NCI-H526 (cell line): ENCODE measurements at regions not wholly inside any gene's neighbourhood (a gene's known extent, or its start where the extent isn't known, plus 50 kb on each side); places are given as distances from the start of the nearest gene placed in this dataset.

Source experiments
- DNase-seq, 2 experiments: peaks; one replicate each; lab custom pipeline; 2025; lab: John Stamatoyannopoulos, UW

DNA sequence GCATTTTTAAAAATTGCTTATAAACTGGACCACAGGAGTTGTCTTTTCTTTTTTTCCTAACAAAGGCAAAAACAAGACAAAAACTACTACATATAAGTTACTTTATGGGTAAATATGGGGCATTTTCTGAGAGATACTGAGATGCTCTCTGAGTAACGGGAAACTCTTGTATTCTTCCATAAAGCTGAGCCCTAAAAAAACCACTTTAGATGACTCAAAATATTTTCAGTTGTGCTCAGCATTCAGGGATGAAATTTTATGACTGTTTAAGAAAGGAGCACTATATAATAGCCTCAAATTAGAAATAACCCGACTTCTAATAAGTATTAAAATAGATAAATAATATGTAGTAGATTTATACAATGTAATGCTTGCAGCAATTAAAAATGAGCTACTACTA, 644.5 kb downstream of the KCTD16 start:
- DNase-seq: no peak

- DNase-seq: no peak
Measured at GRCh38 chr5:144812763-144813162, 642.1 kb downstream of the KCTD16 start.

DNA sequence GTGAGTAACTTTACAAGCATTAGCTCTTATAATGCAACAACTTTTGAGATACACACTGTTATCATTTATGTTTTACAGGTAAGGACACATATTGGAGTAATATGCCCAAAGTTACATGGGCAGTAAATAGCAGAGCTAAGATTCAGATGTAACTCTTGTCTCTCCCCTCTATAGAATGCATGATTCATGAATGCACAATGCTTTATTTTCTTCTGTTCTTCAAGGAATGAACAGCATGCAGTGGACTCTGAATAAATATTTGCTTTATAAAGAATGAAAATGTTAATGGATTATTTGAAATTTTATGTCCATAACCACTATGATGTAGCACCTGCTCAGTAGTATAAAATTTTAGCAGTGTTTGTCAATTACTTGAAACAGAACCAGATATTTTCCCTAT, 629.5 kb downstream of the KCTD16 start:
- no peak for DNase-seq

DNA sequence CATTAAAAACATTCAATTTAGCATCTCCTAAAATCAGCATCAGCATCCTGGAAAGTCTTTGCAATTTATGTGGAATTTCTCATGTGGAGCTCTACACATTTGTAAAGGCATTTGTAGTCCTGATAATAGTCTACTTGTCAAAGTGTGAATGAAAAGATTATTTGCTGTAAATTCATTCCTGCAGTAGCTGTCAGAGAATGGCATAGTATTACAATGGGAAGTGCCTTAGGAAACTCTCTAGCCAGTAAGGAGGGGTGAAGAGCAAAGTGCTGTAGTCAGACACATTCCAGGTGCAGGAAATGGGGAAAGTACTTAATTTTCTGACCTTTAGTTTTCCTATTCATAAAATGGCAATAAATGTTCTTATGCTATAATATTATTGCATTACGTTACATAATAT, 627.9 kb downstream of the KCTD16 start:
- no peak for DNase-seq

DNA sequence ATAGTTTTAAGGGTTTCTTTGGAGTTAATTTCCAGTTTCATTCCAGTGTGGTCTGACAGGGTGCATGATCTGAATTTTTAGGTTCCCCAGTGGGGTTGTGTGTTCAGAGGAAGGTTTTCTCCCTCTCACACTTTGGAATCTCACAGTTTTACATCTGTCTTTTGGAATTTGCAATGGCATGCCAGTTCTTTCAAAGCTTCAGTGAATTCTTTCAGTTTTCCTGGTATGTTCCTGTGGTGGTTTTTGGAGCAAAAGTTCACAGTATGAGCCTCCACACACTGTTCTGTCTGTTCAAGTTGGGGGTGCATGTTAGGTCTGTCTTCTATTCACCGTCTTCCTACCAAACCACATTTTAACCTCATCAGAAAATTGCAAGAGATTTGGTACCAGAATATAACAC, 624.2 kb downstream of the KCTD16 start:
- no peak for DNase-seq

GRCh38 chr5:144788556-144788955, 617.9 kb downstream of the KCTD16 start:
- no peak for DNase-seq

DNA sequence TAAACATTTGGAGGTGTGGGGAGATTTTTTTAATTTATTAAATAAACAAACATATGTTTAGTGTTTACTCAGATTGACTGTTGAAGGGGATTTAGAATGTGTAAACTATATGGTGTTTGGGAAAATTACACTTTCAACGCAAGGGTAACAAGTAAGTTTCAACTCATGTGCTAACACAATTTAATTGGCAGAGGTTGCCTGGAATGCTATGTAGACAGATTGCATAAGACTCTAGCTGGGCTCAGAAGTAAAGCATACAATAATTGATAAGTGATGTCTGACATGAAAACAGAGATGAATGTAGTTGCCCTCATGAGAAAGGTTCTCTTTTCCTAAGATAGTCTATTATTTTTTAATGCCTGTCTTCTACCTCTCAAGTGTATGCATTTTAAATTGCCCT, 617.4 kb downstream of the KCTD16 start:
- no peak for DNase-seq

DNA sequence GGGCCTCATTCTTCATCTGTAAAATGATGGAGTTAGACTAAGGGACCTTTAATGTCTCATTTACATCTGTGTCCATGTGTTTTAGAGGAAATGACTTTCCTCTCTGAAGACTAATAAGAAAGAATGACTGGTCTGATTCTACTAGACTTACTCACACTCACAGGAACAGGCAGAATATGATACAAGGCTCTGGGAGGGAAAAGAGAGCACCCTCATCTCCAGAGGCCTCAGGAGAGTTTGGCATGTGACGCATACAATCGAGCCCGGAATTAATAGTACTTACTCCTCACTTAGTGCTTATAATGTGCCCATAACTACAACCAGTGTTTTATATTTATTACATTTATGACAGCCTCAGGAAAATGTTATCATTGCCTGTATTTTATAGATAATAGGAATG, 608.7 kb downstream of the KCTD16 start:
- DNase-seq: no peak

GRCh38 chr5:144778561-144778960, 607.9 kb downstream of the KCTD16 start:
- no peak for DNase-seq

- DNase-seq: no peak
Measured at GRCh38 chr5:144774197-144774596, 603.5 kb downstream of the KCTD16 start.

DNA sequence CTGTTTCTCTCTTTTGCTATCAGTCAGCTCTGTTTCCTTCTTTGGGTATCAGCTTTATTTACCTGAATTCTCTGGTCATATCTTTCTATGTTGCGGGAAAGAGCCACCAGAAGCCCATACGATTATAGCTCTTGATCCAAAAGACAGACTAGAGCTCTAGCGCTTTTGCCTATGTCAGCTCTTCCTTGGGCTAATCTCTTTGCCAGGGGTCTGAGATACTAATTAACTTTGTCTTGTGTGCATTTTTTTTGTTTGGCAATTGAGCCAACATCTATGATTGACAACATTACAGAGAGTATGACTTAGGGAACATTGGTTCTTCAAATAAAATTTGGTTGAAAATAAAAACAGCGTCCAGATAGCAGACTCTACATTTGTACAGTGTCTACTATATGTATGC, 603.0 kb downstream of the KCTD16 start:
- no peak for DNase-seq

DNA sequence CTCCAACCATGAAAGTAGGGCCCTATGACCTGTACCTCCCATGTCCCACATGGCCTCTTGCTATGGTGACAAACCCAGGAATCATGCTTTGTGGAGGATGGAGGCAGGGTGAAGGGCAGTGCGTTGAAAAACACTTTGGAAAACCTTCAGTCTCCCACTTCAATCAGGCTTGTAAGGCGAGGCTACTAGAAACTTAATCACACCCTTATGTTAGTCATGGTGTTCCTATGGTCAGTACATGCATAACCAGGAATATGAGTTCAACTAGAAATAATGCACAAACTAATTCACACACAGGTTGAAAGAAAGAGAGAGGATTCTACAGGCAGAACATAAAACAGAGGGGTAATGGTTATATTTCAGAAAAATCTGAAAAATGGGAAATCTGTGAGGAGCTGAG, 601.1 kb downstream of the KCTD16 start:
- DNase-seq: no peak

DNA sequence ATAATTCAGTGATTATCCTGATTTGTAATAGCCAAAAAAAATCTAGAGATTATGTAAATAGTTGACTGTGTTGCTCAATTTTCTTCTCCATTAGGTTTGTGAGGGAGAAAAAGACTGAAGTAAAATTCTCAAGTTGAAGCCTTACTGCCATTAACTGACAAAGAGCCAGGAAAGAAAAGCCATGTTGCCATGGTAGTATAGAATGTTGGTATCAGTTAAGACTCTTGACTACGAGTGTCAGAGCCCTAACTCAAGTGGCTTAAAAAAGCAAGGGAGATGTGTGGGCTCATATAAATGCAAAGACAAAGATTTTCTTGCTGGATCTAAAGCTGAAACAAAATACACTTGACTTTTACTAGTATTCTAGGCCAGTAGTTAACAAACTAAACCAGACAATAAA, 571.7 kb downstream of the KCTD16 start:
- DNase-seq: no peak

DNA sequence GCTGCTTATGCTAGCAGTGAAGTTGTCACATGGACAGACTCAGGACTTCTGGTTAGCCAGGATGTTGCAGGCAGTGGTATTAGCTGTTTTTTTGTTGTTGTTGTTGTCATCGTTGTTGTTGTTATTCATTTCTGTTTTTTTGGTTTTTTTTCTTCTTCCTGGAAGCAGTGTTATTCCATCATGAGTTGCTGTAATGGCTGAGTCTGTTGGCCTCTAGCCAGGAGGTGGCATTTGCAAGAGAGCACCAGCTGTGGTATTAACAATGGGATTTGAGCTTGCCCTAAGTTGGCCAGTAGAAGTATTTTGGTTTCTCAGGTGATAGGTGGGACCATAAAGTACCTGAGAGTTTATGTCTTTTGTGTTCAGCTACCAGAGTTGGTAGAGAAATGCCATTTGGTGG, 561.1 kb downstream of the KCTD16 start:
- DNase-seq: no peak

GRCh38 chr5:144712090-144712489, 541.4 kb downstream of the KCTD16 start:
- no peak for DNase-seq

DNA sequence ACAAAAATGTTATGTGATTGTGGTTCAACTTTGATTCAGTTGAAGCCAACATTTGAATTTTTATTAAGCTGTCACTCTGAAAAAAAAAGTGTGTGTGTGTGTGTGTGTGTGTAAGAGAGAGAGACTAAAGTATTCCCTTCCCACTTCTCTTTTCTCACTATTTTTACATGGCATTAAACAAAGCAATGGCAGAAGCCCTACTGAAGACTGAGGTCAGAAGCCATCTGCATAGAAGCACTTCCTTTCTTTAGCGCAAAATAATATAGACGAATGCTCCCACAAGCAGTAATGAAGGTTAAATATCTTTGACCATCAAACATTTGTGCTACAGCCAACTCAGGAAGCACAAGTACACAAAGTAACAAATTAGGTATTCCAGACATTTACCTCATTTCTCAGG, 540.5 kb downstream of the KCTD16 start:
- no peak for DNase-seq

GRCh38 chr5:144710637-144711036, 540.0 kb downstream of the KCTD16 start:
- no peak for DNase-seq

DNA sequence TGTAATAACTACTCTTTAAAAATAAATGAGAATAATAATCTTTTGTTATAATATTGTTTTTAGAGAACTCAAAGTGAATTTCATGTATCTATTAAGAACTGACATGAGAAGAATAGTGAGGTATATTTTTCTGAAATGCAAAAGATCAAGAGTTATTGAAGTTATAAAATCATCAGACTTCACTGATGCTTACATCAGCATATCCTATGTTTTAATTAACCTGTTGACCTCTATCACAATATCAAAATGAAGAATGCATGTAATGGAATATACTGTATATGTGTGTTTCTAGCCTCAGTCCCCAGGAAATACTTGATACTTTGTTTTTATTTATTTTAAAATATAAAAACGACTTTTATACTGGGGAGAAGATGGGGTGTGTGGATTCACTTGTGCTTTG, 533.1 kb downstream of the KCTD16 start:
- no peak for DNase-seq

DNA sequence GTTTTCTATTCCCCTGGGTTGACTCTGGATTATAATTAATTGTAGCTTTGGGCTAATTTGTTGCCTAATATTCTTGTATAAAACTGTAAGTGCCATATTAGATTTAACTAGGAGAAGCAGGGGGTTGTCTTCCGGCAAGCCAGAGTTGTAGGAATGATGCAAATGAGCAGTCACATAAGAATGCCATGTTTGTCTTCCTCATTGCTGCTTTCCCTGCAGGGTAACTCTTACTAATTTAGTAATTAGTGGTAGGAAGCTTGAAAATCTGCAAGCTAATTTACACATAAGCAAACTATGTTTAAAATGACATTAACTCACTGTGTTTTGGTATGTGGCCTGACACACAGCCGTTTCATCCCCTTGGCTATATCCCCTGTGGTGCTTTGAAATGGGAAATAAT, 527.8 kb downstream of the KCTD16 start:
- no peak for DNase-seq

DNA sequence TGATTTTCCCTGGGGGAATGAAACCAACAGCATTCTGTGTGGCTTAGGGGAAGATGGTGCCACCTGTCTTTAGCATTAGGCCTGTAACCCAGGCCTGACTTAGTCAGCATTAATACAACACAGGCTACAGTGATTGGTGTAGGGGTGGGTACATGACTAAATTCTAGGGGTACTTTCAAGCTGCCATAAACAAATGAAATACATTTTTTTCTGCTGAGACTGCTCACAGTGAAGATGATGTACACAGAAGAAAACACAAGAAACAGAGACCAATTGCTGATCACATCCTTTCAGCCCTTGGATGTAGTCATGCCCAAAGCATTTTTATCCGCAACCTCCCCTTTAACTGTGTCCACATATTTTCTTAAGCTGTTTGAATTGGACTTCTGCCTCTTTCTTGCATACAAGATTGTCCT, 527.2 kb downstream of the KCTD16 start:
- no peak for DNase-seq

DNA sequence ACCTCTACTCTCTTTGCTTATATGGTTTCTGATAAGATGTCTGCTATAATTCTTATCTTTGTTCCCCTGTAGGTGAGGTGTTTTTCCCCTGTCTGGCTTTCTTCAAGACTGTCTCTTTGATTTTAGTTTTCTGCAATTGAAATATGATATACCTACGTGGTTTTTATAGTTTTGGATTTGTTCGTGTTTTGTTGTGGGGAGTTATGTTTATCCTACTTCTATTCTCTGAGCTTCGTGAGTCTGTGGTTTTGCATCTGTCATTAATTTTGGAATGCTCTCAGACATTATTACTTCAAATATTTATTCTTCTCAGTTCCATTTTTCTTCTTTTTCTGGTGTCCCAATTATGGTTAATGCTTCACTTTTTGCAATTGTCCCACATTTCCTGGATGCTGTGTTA, 521.3 kb downstream of the KCTD16 start:
- DNase-seq: no peak

DNA sequence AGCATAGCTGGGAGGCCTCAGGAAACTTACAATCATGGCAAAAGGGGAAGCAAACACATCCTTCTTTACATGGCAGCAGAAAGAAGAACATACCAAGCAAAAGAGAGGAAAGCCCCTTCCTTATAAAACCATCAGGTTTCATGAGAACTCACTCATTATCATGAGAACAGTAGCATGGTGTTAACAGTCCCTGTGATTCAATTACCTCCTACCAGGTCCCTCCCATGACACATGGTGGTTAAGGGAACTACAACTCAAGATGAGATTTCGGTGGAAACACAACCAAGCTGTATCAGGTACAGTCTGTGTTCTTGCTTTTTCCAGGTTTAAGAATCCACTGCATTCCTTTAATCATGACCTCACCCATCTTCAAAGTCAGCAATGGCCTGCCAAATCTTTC, 514.2 kb downstream of the KCTD16 start:
- no peak for DNase-seq

DNA sequence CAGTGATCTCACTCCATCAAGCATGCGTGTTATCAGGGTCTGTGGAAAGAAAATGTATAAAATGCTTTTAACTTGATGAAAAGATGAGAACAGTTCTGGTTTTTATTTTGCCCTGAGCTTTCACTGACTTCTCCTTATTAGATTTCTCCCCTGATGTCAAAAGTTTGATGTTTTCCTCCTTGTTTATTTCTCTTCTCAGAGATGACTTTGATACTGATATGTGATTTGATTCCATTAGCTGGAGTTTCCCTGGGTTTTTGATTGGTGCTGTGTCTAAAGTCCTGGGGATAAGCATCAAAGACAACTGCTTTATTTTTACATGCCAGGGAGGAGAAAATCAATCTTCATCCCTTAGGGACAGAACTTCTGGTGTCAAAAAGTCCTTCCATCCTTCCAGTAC, 510.0 kb downstream of the KCTD16 start:
- DNase-seq: no peak

GRCh38 chr5:144671066-144671465, 500.4 kb downstream of the KCTD16 start:
- DNase-seq: no peak

- no peak for DNase-seq
Measured at GRCh38 chr5:144659634-144660227, 489.1 kb downstream of the KCTD16 start.
